ENCODE measurements at regions not wholly inside any gene's neighbourhood (a gene's known extent, or its start where the extent isn't known, plus 50 kb on each side); places are given as distances from the start of the nearest gene placed in this dataset.

DNA sequence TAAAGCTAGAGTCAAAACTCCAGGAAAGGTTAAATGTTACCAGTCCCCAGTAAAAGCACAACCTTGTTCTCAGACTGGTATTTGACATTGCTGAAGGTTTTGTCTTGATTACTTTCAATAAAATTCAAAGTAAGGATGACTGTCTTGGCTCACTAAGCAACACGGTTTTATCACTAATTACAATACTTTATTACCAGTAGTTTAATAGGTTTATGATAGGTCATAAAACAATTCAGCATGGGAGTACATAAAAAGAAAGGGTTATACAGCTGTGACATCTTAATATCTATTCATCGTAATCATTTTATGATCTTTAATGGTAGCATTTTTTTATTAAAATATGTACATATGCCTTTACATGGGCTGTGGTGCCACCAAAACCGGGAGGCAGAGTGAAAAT lies 370.7 kb upstream of the IRX2 start:
- DNase-seq, result no peak
- no peak overlapping the region for H3K4me3 ChIP-seq
- intact Hi-C loops (cut with DNase I; ENCODE audit: low total_unique reads), result no loop called here
- no peak overlapping the region for H3K27ac ChIP-seq
- H3K9me3 ChIP-seq, result no peaks in the 10 kb centered on the region
- TF ChIP-seq POLR2A (IDR thresholded peaks at IDR 0.05), result no peak
- TF ChIP-seq, protein P1, sequence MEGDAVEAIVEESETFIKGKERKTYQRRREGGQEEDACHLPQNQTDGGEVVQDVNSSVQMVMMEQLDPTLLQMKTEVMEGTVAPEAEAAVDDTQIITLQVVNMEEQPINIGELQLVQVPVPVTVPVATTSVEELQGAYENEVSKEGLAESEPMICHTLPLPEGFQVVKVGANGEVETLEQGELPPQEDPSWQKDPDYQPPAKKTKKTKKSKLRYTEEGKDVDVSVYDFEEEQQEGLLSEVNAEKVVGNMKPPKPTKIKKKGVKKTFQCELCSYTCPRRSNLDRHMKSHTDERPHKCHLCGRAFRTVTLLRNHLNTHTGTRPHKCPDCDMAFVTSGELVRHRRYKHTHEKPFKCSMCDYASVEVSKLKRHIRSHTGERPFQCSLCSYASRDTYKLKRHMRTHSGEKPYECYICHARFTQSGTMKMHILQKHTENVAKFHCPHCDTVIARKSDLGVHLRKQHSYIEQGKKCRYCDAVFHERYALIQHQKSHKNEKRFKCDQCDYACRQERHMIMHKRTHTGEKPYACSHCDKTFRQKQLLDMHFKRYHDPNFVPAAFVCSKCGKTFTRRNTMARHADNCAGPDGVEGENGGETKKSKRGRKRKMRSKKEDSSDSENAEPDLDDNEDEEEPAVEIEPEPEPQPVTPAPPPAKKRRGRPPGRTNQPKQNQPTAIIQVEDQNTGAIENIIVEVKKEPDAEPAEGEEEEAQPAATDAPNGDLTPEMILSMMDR (IDR thresholded peaks at IDR 0.05), result no peak
- no peaks in the 10 kb centered on the region for H3K36me3 ChIP-seq
- H3K27me3 ChIP-seq, result peaks cover 0 to 7% of the 10 kb centered on the region in 2 donors
- no peaks in the 10 kb centered on the region for H3K4me1 ChIP-seq

DNA sequence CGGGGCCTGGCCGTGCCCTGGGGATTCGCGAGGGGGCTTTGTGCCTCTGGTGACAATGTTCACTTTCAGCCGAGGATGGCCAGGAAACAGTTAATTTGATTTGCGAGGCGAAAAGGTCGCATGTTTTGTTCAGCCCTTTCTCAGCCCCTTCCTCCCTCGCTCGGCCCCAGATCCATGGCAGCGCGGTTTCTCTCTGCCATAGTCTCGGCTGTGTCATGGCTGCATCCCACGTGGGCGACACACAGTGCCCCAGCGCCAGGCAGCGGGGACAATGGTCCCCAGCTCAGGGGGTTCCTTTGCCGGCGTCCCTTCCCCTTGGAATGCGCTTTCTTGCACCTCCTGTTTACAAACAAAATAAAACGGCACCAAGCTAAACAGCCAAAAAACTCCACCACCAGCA lies 370.3 kb upstream of the IRX2 start:
- no peak for TF ChIP-seq POLR2A (IDR thresholded peaks at IDR 0.05)
- TF ChIP-seq, protein P1 (IDR thresholded peaks at IDR 0.05), result no peak
- DNase-seq, result no peak
- no peak overlapping the region for H3K27ac ChIP-seq
- peaks cover 0 to 7% of the 10 kb centered on the region in 2 donors for H3K27me3 ChIP-seq
- intact Hi-C loops (cut with DNase I; ENCODE audit: low total_unique reads), result no loop called here
- no peaks in the 10 kb centered on the region for H3K36me3 ChIP-seq
- H3K4me3 ChIP-seq, result no peak overlapping the region
- no peaks in the 10 kb centered on the region for H3K9me3 ChIP-seq
- no peaks in the 10 kb centered on the region for H3K4me1 ChIP-seq

DNA sequence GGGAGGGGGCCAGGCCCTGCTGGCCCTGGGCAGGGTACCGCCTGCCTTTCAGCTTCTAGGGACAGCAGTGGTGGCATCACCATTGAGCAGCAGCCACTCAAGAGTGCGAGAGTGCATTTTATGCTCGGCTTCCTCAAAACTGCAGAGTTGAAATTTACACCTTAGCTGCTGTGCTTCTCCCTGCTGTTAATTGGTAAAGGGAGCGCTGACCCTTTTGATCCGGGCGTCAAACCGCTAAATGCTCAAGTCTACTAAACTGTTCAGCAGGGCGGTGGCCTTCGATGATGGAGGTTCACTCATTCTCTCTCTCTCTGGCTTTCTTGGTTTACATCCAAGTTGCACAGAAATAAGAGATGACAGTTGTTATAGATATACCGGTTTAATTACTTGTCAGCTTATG lies 368.6 kb upstream of the IRX2 start:
- intact Hi-C loops (cut with DNase I; ENCODE audit: low total_unique reads), result no loop called here
- no peak for TF ChIP-seq POLR2A (IDR thresholded peaks at IDR 0.05)
- TF ChIP-seq, protein P1 (IDR thresholded peaks at IDR 0.05), result no peak
- no peaks in the 10 kb centered on the region for H3K4me1 ChIP-seq
- H3K27ac ChIP-seq, result no peak overlapping the region
- H3K36me3 ChIP-seq, result no peaks in the 10 kb centered on the region
- H3K27me3 ChIP-seq, result peaks cover 0 to 7% of the 10 kb centered on the region in 2 donors
- no peak overlapping the region for H3K4me3 ChIP-seq
- H3K9me3 ChIP-seq, result no peaks in the 10 kb centered on the region
- DNase-seq, result no peak

DNA sequence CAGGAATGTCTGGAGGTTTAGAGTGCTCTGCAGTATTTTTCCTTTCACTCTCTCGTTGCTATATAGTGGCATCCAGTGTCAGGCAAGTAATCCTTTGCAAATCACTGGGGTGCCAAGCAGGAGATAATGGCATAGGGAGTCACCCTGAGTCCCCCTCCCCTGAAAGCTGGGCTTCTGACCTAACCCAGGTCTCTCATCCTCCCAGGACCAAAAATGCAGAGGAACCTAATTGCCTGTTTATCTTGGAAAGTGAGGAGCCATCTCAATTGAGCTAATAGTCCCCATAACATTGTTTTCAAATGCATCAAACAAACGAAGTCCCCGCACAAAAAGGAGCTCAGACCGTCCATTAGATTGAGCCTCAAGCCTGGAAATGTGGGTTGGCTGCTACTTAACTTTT lies 368.0 kb upstream of the IRX2 start:
- no peak for TF ChIP-seq POLR2A (IDR thresholded peaks at IDR 0.05)
- TF ChIP-seq, protein P1 (IDR thresholded peaks at IDR 0.05), result no peak
- no peak for DNase-seq
- no peak overlapping the region for H3K27ac ChIP-seq
- no peaks in the 10 kb centered on the region for H3K4me1 ChIP-seq
- H3K36me3 ChIP-seq, result no peaks in the 10 kb centered on the region
- peaks cover 0 to 7% of the 10 kb centered on the region in 2 donors for H3K27me3 ChIP-seq
- H3K9me3 ChIP-seq, result no peaks in the 10 kb centered on the region
- no peak overlapping the region for H3K4me3 ChIP-seq
- intact Hi-C loops (cut with DNase I; ENCODE audit: low total_unique reads), result no loop called here

DNA sequence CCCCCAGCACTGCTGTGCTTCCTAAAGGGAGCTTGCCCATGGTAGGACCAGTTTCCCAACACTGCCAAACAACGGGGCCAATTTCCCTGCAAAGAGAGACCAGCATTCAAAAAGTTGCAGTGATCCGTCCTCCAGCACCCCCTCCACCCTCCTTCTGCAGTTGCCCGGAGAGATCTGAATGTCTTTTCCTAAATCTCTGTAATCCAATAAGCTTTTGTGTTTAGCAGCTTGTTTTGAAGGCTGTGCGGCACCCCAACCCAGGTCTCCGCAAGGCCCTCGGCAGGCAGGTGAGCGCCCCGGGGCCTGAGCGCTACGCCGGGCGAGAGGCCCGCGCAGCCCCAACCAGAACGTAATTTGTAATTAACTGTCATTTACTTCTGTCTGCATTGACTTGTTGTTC lies 366.9 kb upstream of the IRX2 start:
- intact Hi-C loops (cut with DNase I; ENCODE audit: low total_unique reads), result no loop called here
- H3K27me3 ChIP-seq, result peaks cover 0 to 7% of the 10 kb centered on the region in 2 donors
- H3K9me3 ChIP-seq, result no peaks in the 10 kb centered on the region
- no peak overlapping the region for H3K27ac ChIP-seq
- no peak for DNase-seq
- no peak overlapping the region for H3K4me3 ChIP-seq
- no peaks in the 10 kb centered on the region for H3K4me1 ChIP-seq
- TF ChIP-seq, protein P1 (IDR thresholded peaks at IDR 0.05), result no peak
- TF ChIP-seq POLR2A (IDR thresholded peaks at IDR 0.05), result no peak
- H3K36me3 ChIP-seq, result no peaks in the 10 kb centered on the region
